GM23338 (cell line): ENCODE measurements at regions not wholly inside any gene's neighbourhood (a gene's known extent, or its start where the extent isn't known, plus 50 kb on each side); places are given as distances from the start of the nearest gene placed in this dataset.
A peak's percentile ranks its signal among the peaks of the same experiment; 100 is the strongest.
"Not testable (repeated sequence)": the region's sequence is repeated elsewhere in the genome, so short reads cannot be mapped to it uniquely, and the experiment has no call there.

Experiments
- ATAC-seq: fragments of 200-7000 bp; cut with Tn5 transposase; 3 replicates; pipeline ENCODE4 v1.9.1; 2020
- DNase-seq: peaks from one replicate; pipeline ENCODE4 v3.0.0-alpha.2; 2015; ENCODE audit warnings: low spot score
- H2AFZ ChIP-seq: fragments of 200-600 bp; sonication (generic); 2 replicates; pipeline ENCODE4 v1.8.0; 2016; ENCODE audit warnings: antibody characterized with exemption, mild to moderate bottlenecking, moderate library complexity
- H3F3A ChIP-seq: fragments of 200-600 bp; sonication (generic); replicated peaks from 2 replicates; pipeline ENCODE4 v1.8.0; 2017; ENCODE audit warnings: antibody characterized with exemption, mixed run types, low read depth
- H3K27ac ChIP-seq: fragments of 200-600 bp; sonication (generic); 2 replicates; pipeline ENCODE4 v1.6.1; 2016; ENCODE audit warnings: low read depth
- H3K27me3 ChIP-seq: fragments of 200-600 bp; sonication (generic); 2 replicates; pipeline ENCODE4 v1.8.0; 2016; ENCODE audit warnings: mild to moderate bottlenecking, mixed run types, moderate library complexity; ENCODE audit not compliant: insufficient read depth
- H3K36me3 ChIP-seq: fragments of 200-600 bp; sonication (generic); 2 replicates; pipeline ENCODE4 v1.8.0; 2016; ENCODE audit warnings: mild to moderate bottlenecking; ENCODE audit not compliant: insufficient read depth
- H3K4me1 ChIP-seq: fragments of 200-600 bp; sonication (generic); 2 replicates; pipeline ENCODE4 v1.8.0; 2016; ENCODE audit warnings: mild to moderate bottlenecking, moderate library complexity; ENCODE audit not compliant: insufficient read depth
- H3K4me2 ChIP-seq: fragments of 200-600 bp; sonication (generic); 2 replicates; pipeline ENCODE4 v1.7.1; 2017; ENCODE audit warnings: mixed run types
- H3K4me3 ChIP-seq: fragments of 200-600 bp; sonication (generic); 2 replicates; pipeline ENCODE4 v1.6.1; 2016; ENCODE audit warnings: mixed run types
- H3K79me2 ChIP-seq: fragments of 200-600 bp; sonication (generic); replicated peaks from 2 replicates; pipeline ENCODE4 v1.8.0; 2017; ENCODE audit warnings: mild to moderate bottlenecking; ENCODE audit not compliant: insufficient read depth
- H3K9me2 ChIP-seq: fragments of 200-600 bp; sonication (generic); 2 replicates; pipeline ENCODE4 v1.8.0; 2017; ENCODE audit not compliant: insufficient read depth
- H4K20me1 ChIP-seq: fragments of 200-600 bp; sonication (generic); replicated peaks from 2 replicates; pipeline ENCODE4 v1.8.0; 2017; ENCODE audit warnings: mild to moderate bottlenecking; ENCODE audit not compliant: insufficient read depth
- H3K27ac Mint-ChIP-seq: 2 replicates; pipeline ENCODE4 v1.8.0; 2020; ENCODE audit warnings: inconsistent platforms, mild to moderate bottlenecking, moderate library complexity, mixed read lengths
- H3K27me3 Mint-ChIP-seq: 3 replicates; pipeline ENCODE4 v1.8.0; 2022; ENCODE audit warnings: low read depth, mild to moderate bottlenecking, moderate library complexity, mixed read lengths, inconsistent platforms; ENCODE audit not compliant: insufficient read depth, poor library complexity
- H3K36me3 Mint-ChIP-seq: 3 replicates; pipeline ENCODE4 v1.8.0; 2021; ENCODE audit warnings: low read depth, mild to moderate bottlenecking, inconsistent platforms, moderate library complexity, mixed read lengths
- H3K4me1 Mint-ChIP-seq: 3 replicates; pipeline ENCODE4 v1.8.0; 2020; ENCODE audit warnings: mild to moderate bottlenecking, inconsistent platforms, mixed read lengths
- H3K4me3 Mint-ChIP-seq: 3 replicates; pipeline ENCODE4 v1.8.0; 2021; ENCODE audit warnings: moderate library complexity, mild to moderate bottlenecking, inconsistent platforms, mixed read lengths
- H3K9me3 Mint-ChIP-seq: 3 replicates; pipeline ENCODE4 v1.8.0; 2020; ENCODE audit warnings: moderate library complexity, mild to moderate bottlenecking, inconsistent platforms, mixed read lengths
- ETS1 ChIP-seq: IDR thresholded peaks from 2 replicates; pipeline ENCODE4 v1.6.1; 2016; ENCODE audit warnings: antibody characterized with exemption
- EZH2 ChIP-seq: fragments of 200-600 bp; sonication (generic); IDR thresholded peaks from one replicate; pipeline ENCODE4 v1.8.0; 2017; ENCODE audit warnings: antibody characterized with exemption, mild to moderate bottlenecking, low read depth; ENCODE audit not compliant: unreplicated experiment
- EZH2phosphoT487 ChIP-seq: fragments of 200-600 bp; sonication (generic); IDR thresholded peaks from one replicate; pipeline ENCODE4 v1.8.1; 2018; ENCODE audit warnings: antibody characterized with exemption; ENCODE audit not compliant: unreplicated experiment
- JUNB ChIP-seq: IDR thresholded peaks from one replicate; pipeline ENCODE4 v1.6.1; 2016; ENCODE audit warnings: antibody characterized with exemption; ENCODE audit not compliant: unreplicated experiment
- NANOG ChIP-seq: IDR thresholded peaks from 2 replicates; pipeline ENCODE4 v1.6.1; 2016; ENCODE audit warnings: antibody characterized with exemption, borderline replicate concordance
- POLR2AphosphoS5 ChIP-seq: IDR thresholded peaks from 2 replicates; pipeline ENCODE4 v1.6.1; 2016; ENCODE audit warnings: antibody characterized with exemption, low read depth
- REST ChIP-seq: IDR thresholded peaks from one replicate; pipeline ENCODE4 v1.6.1; 2018; ENCODE audit warnings: antibody characterized with exemption; ENCODE audit not compliant: unreplicated experiment
- STAT1 ChIP-seq: IDR thresholded peaks from one replicate; pipeline ENCODE4 v1.6.1; 2016; ENCODE audit warnings: antibody characterized with exemption; ENCODE audit not compliant: unreplicated experiment
- ZNF114 ChIP-seq: fragments of 250-450 bp; sonication (Bioruptor Pico); IDR thresholded peaks from 2 replicates; pipeline ENCODE4 v1.5.0; 2020; ENCODE audit warnings: mild to moderate bottlenecking, moderate library complexity
- ZNF331 ChIP-seq: fragments of 250-450 bp; sonication (Bioruptor Pico); IDR thresholded peaks from 2 replicates; pipeline ENCODE4 v1.5.0; 2020; ENCODE audit warnings: low read depth, mild to moderate bottlenecking, moderate library complexity
- ZNF462 ChIP-seq: fragments of 250-450 bp; sonication (Bioruptor Pico); IDR thresholded peaks from 2 replicates; pipeline ENCODE4 v1.5.0; 2020; ENCODE audit warnings: mild to moderate bottlenecking, moderate library complexity

- not testable (repeated sequence) for H3K27ac ChIP-seq, H3K36me3 Mint-ChIP-seq, H3K4me1 ChIP-seq, H3K27me3 Mint-ChIP-seq, H3K4me3 ChIP-seq, H3K9me2 ChIP-seq, H3K4me2 ChIP-seq, H3F3A ChIP-seq, H3K36me3 ChIP-seq, H3K27ac Mint-ChIP-seq, H4K20me1 ChIP-seq, H2AFZ ChIP-seq, ATAC-seq, H3K9me3 Mint-ChIP-seq, H3K4me3 Mint-ChIP-seq, H3K4me1 Mint-ChIP-seq, H3K27me3 ChIP-seq, H3K79me2 ChIP-seq
- DNase-seq: peak; percentile 2
These were observed 1212.0 kb downstream of the VRK1 start for GRCh38 chr14:98009177-98009576.

- Histone ChIP-seq H4K20me1 (no peaks in the 10 kb centered on the region), H3K4me2 (no peak overlapping the region), H3K4me3 (no peak overlapping the region), H3K4me1 (no peaks in the 10 kb centered on the region), H3K36me3 (no peaks in the 10 kb centered on the region), H2AFZ (no peak overlapping the region), H3K27me3 (no peaks in the 10 kb centered on the region), H3F3A (no peaks in the 10 kb centered on the region), H3K9me2 (peaks cover 1% of the 10 kb centered on the region; the same call in 1 of the 2 replicates), H3K79me2 (no peaks in the 10 kb centered on the region), H3K27ac (no peak overlapping the region)
- no peak for DNase-seq
- Mint-ChIP-seq H3K36me3 (no peaks in the 10 kb centered on the region), H3K4me1 (no peaks in the 10 kb centered on the region), H3K4me3 (no peak overlapping the region), H3K27me3 (no peaks in the 10 kb centered on the region), H3K27ac (no peak overlapping the region), H3K9me3 (no peaks in the 10 kb centered on the region)
- no peak for ATAC-seq
- no peak for TF ChIP-seq ZNF462 (CRISPR knock-in tag)
- TF ChIP-seq ZNF331: no peak
- TF ChIP-seq ZNF114 (CRISPR knock-in tag): no peak
- no peak for TF ChIP-seq EZH2
- TF ChIP-seq REST: no peak
- TF ChIP-seq NANOG: no peak
- TF ChIP-seq JUNB: no peak
- no peak for TF ChIP-seq ETS1
- TF ChIP-seq POLR2AphosphoS5: no peak
- no peak for TF ChIP-seq EZH2phosphoT487
- no peak for TF ChIP-seq STAT1
These were observed 1213.6 kb downstream of the VRK1 start for GRCh38 chr14:98010784-98011183.
